WTC11 (cell line): ENCODE measurements at regions not wholly inside any gene's neighbourhood (a gene's known extent, or its start where the extent isn't known, plus 50 kb on each side); places are given as distances from the start of the nearest gene placed in this dataset.

Experiments used
- ATAC-seq: fragments of 200-7000 bp; cut with Tn5 transposase; 2 replicates; pipeline ENCODE4 v1.10.0; 2021; ENCODE audit warnings: mild to moderate bottlenecking, moderate library complexity
- CTCF ChIA-PET: fragments of 300-600 bp; sonication (Branson Sonifier 250); formaldehyde crosslinking; loops from one replicate; lab custom pipeline; 2021; ENCODE audit warnings: antibody characterized with exemption; lab: Charles Lee
- POLR2A ChIA-PET: fragments of 350-600 bp; sonication (Branson Sonifier 250); formaldehyde crosslinking; loops from one replicate; lab custom pipeline; 2021; ENCODE audit warnings: antibody characterized with exemption; lab: Charles Lee
- DNase-seq: peaks from one replicate; pipeline ENCODE4 v3.0.0; 2021; ENCODE audit warnings: low spot score
- H3K27ac Mint-ChIP-seq: 2 replicates; pipeline ENCODE4 v1.8.0; 2021; ENCODE audit warnings: mixed read lengths
- H3K27me3 Mint-ChIP-seq: 2 replicates; pipeline ENCODE4 v1.8.0; 2021; ENCODE audit warnings: low read depth, mild to moderate bottlenecking, moderate library complexity, mixed read lengths
- H3K36me3 Mint-ChIP-seq: 2 replicates; pipeline ENCODE4 v1.8.0; 2021; ENCODE audit warnings: mixed read lengths
- H3K4me1 Mint-ChIP-seq: 2 replicates; pipeline ENCODE4 v1.8.0; 2022; ENCODE audit warnings: mixed read lengths
- H3K4me3 Mint-ChIP-seq: 2 replicates; pipeline ENCODE4 v1.8.0; 2021; ENCODE audit warnings: mild to moderate bottlenecking, moderate library complexity, mixed read lengths
- H3K9me3 Mint-ChIP-seq: 2 replicates; pipeline ENCODE4 v1.8.0; 2021; ENCODE audit warnings: mixed read lengths
- ATF6 ChIP-seq: sonication (generic); formaldehyde crosslinking; IDR thresholded peaks from 2 replicates; pipeline ENCODE4 v1.8.1; 2023; ENCODE audit warnings: mild to moderate bottlenecking, missing genetic modification reagents
- ELF4 ChIP-seq: sonication (generic); formaldehyde crosslinking; IDR thresholded peaks from 2 replicates; pipeline ENCODE4 v1.8.1; 2022; ENCODE audit warnings: low read depth, mild to moderate bottlenecking, moderate library complexity, missing genetic modification reagents
- ESRRA ChIP-seq: sonication (generic); formaldehyde crosslinking; IDR thresholded peaks from 2 replicates; pipeline ENCODE4 v1.8.1; 2022; ENCODE audit warnings: mild to moderate bottlenecking, missing genetic modification reagents, borderline replicate concordance
- GRHL2 ChIP-seq: fragments of 250-450 bp; sonication (Bioruptor Pico); IDR thresholded peaks from 2 replicates; pipeline ENCODE4 v1.8.0; 2022; ENCODE audit warnings: mild to moderate bottlenecking, moderate library complexity; ENCODE audit not compliant: insufficient replicate concordance, severe bottlenecking
- KAT7 ChIP-seq: sonication (generic); formaldehyde crosslinking; IDR thresholded peaks from 2 replicates; pipeline ENCODE4 v1.8.1; 2023; ENCODE audit warnings: missing genetic modification reagents, mild to moderate bottlenecking, borderline replicate concordance
- MLX ChIP-seq: sonication (generic); formaldehyde crosslinking; IDR thresholded peaks from 2 replicates; pipeline ENCODE4 v1.8.1; 2023; ENCODE audit warnings: mild to moderate bottlenecking, missing genetic modification reagents, moderate library complexity
- NFATC4 ChIP-seq: fragments of 250-450 bp; sonication (Bioruptor Pico); IDR thresholded peaks from 2 replicates; pipeline ENCODE4 v1.9.0; 2021; ENCODE audit warnings: mild to moderate bottlenecking
- OVOL2 ChIP-seq: fragments of 250-450 bp; sonication (Bioruptor Pico); IDR thresholded peaks from 2 replicates; pipeline ENCODE4 v1.9.0; 2021; ENCODE audit warnings: mild to moderate bottlenecking, borderline replicate concordance
- PREB ChIP-seq: sonication (generic); formaldehyde crosslinking; IDR thresholded peaks from 2 replicates; pipeline ENCODE4 v1.8.1; 2022; ENCODE audit warnings: mild to moderate bottlenecking, missing genetic modification reagents, moderate library complexity, borderline replicate concordance
- PRRX2 ChIP-seq: fragments of 250-450 bp; sonication (Bioruptor Pico); IDR thresholded peaks from 2 replicates; pipeline ENCODE4 v1.8.0; 2021; ENCODE audit warnings: mild to moderate bottlenecking
- RELA ChIP-seq: sonication (generic); formaldehyde crosslinking; IDR thresholded peaks from 2 replicates; pipeline ENCODE4 v1.8.1; 2022; ENCODE audit warnings: missing genetic modification reagents, mild to moderate bottlenecking, borderline replicate concordance
- RORB ChIP-seq: fragments of 250-450 bp; sonication (Bioruptor Pico); IDR thresholded peaks from 2 replicates; pipeline ENCODE4 v1.9.0; 2021; ENCODE audit warnings: mild to moderate bottlenecking
- SMAD4 ChIP-seq: sonication (generic); formaldehyde crosslinking; IDR thresholded peaks from 2 replicates; pipeline ENCODE4 v1.8.0; 2022; ENCODE audit warnings: mild to moderate bottlenecking, missing genetic modification reagents
- TCF7 ChIP-seq: sonication (generic); formaldehyde crosslinking; IDR thresholded peaks from 2 replicates; pipeline ENCODE4 v1.8.0; 2022; ENCODE audit warnings: mild to moderate bottlenecking, low read depth, missing genetic modification reagents, moderate library complexity
- TP53 ChIP-seq: sonication (generic); formaldehyde crosslinking; IDR thresholded peaks from 2 replicates; pipeline ENCODE4 v1.8.1; 2023; ENCODE audit warnings: mild to moderate bottlenecking, missing genetic modification reagents
- ZNF219 ChIP-seq: sonication (generic); formaldehyde crosslinking; IDR thresholded peaks from 2 replicates; pipeline ENCODE4 v1.8.0; 2023; ENCODE audit warnings: missing genetic modification reagents, mild to moderate bottlenecking, borderline replicate concordance
- ZNF281 ChIP-seq: sonication (generic); formaldehyde crosslinking; IDR thresholded peaks from 2 replicates; pipeline ENCODE4 v1.8.0; 2023; ENCODE audit warnings: mild to moderate bottlenecking, missing genetic modification reagents
- ZNF317 ChIP-seq: sonication (generic); formaldehyde crosslinking; IDR thresholded peaks from 2 replicates; pipeline ENCODE4 v1.8.1; 2023; ENCODE audit warnings: low read depth, mild to moderate bottlenecking, moderate library complexity, missing genetic modification reagents, borderline replicate concordance
- ZNF416 ChIP-seq: fragments of 250-450 bp; sonication (Bioruptor Pico); IDR thresholded peaks from 2 replicates; pipeline ENCODE4 v1.9.0; 2021; ENCODE audit warnings: mild to moderate bottlenecking, inconsistent platforms
- ZNF532 ChIP-seq: fragments of 250-450 bp; sonication (Bioruptor Pico); IDR thresholded peaks from 2 replicates; pipeline ENCODE4 v1.9.0; 2021; ENCODE audit warnings: mild to moderate bottlenecking, borderline replicate concordance

GRCh38 chr18:78741381-78742217 is 238.0 kb upstream of the SALL3 start:
- Mint-ChIP-seq H3K9me3 (peaks cover 18% of the 10 kb centered on the region), H3K27me3 (peaks cover 5% of the 10 kb centered on the region), H3K4me3 (no peak overlapping the region), H3K4me1 (no peaks in the 10 kb centered on the region), H3K36me3 (peaks cover 13% of the 10 kb centered on the region; the same call in 1 of the 2 replicates), H3K27ac (no peak overlapping the region)
- no peak for ATAC-seq
- ChIA-PET POLR2A (no interaction called here), CTCF (no interaction called here)
- no peak for TF ChIP-seq ZNF281 (CRISPR knock-in tag)
- no peak for TF ChIP-seq SMAD4
- no peak for TF ChIP-seq PREB (CRISPR knock-in tag)
- no peak for TF ChIP-seq TCF7 (CRISPR knock-in tag)
- TF ChIP-seq TP53 (CRISPR knock-in tag), result no peak
- TF ChIP-seq GRHL2, result no peak
- TF ChIP-seq ZNF416 (CRISPR knock-in tag), result no peak
- TF ChIP-seq OVOL2 (CRISPR knock-in tag), result no peak
- TF ChIP-seq ZNF219 (CRISPR knock-in tag), result no peak
- TF ChIP-seq NFATC4 (CRISPR knock-in tag), result no peak
- TF ChIP-seq ESRRA, result no peak
- no peak for TF ChIP-seq PRRX2 (CRISPR knock-in tag)
- no peak for TF ChIP-seq RELA (CRISPR knock-in tag)
- no peak for TF ChIP-seq KAT7 (CRISPR knock-in tag)
- TF ChIP-seq ZNF317, result no peak
- no peak for TF ChIP-seq RORB (CRISPR knock-in tag)
- no peak for TF ChIP-seq ZNF532 (CRISPR knock-in tag)
- TF ChIP-seq ATF6 (CRISPR knock-in tag), result no peak
- no peak for TF ChIP-seq MLX (CRISPR knock-in tag)
- no peak for TF ChIP-seq ELF4 (CRISPR knock-in tag)
- DNase-seq, result no peak
